NCI-H146 treated with DMSO at 0.1 percent for 48 hours (cell line): ENCODE measurements at regions not wholly inside any gene's neighbourhood (a gene's known extent, or its start where the extent isn't known, plus 50 kb on each side); places are given as distances from the start of the nearest gene placed in this dataset.
"Not testable (repeated sequence)": the region's sequence is repeated elsewhere in the genome, so short reads cannot be mapped to it uniquely, and the experiment has no call there.

Experiments used
- DNase-seq: peaks from one replicate; lab custom pipeline; 2025; ENCODE audit not compliant: unreplicated experiment; lab: John Stamatoyannopoulos, UW

GRCh38 chrX:140074851-140075250 lies 109.5 kb upstream of the CXorf66 start:
- not testable (repeated sequence) for DNase-seq

DNA sequence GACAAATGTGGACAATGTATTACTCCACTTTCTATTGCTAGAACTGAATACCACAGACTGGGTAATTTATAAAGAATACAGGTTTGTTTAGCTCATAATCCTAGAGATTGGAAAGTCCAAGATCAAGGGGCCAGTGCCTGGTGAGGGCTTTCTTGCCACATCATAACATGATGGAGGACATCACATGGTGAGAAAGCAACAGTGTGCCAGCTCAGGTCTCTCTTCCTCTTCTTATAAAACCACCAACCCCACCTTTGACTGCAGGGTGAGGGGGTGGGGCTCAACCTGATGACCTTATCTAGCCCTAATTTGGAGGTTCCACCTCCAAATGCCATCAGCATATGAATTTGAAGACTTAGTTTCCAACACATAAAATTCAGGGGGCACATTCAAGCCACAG lies 105.7 kb upstream of the CXorf66 start:
- no peak for DNase-seq

GRCh38 chrX:140065961-140066662 lies 100.8 kb upstream of the CXorf66 start:
- no peak for DNase-seq

DNA sequence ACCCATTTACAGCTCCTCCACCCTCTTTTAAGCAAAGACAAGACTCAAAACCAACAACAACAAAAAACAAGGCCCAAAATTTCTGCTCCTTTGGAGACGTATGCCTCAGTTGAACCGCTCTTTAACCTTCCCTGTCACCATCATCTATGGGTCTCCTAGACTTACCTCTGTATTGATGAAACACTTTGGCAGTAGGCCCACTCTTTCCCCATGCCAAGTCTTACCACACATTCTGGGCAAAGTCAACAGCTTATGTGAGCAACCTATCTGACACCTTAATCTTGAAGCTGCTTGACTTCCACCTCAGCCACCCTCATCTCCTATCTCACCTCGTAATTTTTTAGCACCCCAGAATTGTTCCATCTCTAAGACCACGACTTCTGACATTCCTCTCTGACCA lies 99.7 kb upstream of the CXorf66 start:
- no peak for DNase-seq

DNA sequence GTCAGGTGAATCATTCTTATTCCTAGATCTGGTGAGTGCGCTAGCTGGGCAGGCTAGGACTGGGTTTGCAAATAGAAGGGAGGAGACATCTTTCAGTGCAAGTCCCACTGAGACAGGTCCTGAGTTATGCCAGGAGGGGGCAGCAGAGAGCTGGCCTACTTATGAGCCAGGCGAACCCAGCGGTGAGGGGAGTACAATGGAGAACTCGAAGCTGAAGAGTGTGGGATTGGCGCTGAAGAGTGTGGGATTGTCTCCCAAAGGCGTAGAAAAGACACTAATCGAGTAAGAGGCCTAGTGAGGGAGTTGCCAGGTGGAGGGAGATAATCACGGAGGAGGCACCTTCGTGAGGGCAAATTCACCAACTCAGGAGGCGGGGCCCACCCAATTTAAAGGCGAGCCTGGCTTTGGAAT lies 91.7 kb upstream of the CXorf66 start:
- DNase-seq: peak; percentile 7

GRCh38 chrX:140053846-140054245 lies 88.5 kb upstream of the CXorf66 start:
- DNase-seq: no peak

DNA sequence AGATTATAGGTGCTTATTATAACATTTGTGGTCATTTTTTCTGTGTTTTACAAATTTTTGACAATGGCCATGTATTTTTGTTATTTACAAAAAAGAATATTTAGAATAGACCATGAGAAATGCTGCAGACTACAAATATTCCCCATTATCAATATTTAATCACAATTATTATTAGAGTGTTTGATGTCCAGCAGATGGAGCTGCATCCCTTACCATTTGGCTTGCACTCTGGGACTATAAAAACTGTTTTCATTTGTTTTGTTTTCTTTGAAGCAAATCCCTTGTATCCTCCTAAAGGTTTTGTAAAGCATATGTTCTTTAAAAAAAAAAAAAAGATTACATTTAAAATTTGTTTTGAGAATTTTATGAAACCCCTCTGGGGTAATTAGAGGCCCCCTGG lies 85.6 kb upstream of the CXorf66 start:
- DNase-seq: no peak

GRCh38 chrX:140040386-140040785 lies 75.1 kb upstream of the CXorf66 start:
- DNase-seq: no peak

DNA sequence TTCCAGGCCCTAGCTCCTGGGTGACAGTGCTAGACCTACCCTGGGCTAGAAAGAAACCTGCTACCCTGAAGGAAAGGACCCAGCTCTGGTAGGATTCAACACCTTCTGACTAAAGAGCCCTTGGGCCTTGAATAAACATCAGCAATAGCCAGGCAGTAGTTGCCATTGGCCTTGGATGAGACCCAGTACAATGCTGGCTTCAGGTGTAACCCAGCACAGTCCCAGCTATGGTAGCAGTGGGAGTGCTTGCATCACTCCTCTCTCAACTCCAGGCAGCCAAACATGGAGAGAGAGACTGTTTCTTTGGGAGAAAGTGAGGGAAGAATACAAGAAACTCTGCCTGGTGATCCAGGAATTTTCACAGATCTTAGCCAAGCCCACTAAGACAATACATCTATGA lies 73.5 kb upstream of the CXorf66 start:
- DNase-seq: no peak

DNA sequence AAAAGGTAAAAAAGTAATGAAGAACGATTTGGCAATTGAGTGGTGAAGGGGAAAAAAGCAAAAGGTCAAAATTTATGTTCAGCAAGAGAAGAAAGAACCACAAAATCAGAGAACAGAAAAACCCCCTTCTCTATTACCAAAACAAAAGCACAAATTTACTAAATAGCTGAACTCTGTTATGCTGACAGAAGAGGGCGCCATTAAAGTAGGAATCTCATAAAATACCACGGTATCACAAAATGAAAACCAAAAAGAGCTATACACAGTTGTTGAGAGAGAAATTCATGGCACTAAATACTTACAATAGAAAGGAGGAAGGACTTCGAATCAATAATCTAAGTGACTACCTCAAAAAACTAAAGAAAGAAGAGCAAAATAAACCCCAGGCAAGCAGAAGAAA lies 69.6 kb upstream of the CXorf66 start:
- no peak for DNase-seq

- DNase-seq: no peak
Measured at GRCh38 chrX:140022482-140022881, 57.2 kb upstream of the CXorf66 start.

DNA sequence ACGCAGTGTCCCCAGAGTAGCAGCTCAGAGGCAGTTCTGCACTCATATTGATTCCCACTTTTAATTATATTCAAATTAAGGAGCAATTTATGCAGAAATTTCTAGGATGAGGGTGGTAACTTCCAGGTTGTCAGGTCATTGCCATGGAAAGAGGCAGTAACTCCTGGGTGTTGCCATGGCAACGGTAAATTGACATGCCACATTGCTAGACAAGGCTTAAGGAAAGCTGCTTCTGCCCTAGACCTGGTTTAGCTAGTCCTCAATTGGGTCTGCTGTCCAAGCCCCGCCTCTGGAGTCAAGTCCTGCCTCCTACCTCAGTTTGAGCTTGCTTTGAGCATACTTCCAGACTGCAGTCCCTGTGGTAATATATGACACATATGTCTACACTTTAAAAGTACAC lies 53.8 kb upstream of the CXorf66 start:
- not testable (repeated sequence) for DNase-seq
